Islet precursor cell (in vitro differentiated cells): ENCODE measurements at regions not wholly inside any gene's neighbourhood (a gene's known extent, or its start where the extent isn't known, plus 50 kb on each side); places are given as distances from the start of the nearest gene placed in this dataset.
"Not testable (repeated sequence)": the region's sequence is repeated elsewhere in the genome, so short reads cannot be mapped to it uniquely, and the experiment has no call there.

Source experiments
- DNase-seq: peaks from one replicate; pipeline ENCODE4 v3.0.0-alpha.2; 2018

DNA sequence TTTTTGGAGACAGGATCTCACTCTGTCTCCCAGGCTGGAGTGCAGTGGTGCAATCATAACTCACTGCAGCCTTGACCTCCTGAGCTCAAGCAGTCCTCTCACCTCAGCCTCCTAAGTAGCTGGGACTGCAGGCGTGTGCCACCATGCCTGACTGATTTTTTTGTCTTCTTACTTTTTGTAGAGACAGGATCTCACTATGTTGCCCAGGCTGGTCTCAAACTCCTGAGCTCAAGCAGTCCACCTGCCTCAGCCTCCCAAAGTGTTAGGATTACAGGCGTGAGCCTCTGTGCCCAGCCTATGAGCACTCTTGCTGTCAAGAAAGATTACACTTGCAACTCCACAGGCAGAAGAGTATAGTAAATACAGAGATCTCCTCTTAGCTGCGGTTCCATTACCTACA, 151.5 kb upstream of the SLC35G4 start:
- DNase-seq, result not testable (repeated sequence)

- DNase-seq, result no peak
Measured at GRCh38 chr18:11454040-11454439, 155.4 kb upstream of the SLC35G4 start.

GRCh38 chr18:11444169-11444568, 165.2 kb upstream of the SLC35G4 start:
- DNase-seq, result not testable (repeated sequence)

GRCh38 chr18:11437046-11437445, 172.3 kb upstream of the SLC35G4 start:
- DNase-seq, result no peak

- DNase-seq, result no peak
Measured at GRCh38 chr18:11432360-11432811, 177.0 kb upstream of the SLC35G4 start.

DNA sequence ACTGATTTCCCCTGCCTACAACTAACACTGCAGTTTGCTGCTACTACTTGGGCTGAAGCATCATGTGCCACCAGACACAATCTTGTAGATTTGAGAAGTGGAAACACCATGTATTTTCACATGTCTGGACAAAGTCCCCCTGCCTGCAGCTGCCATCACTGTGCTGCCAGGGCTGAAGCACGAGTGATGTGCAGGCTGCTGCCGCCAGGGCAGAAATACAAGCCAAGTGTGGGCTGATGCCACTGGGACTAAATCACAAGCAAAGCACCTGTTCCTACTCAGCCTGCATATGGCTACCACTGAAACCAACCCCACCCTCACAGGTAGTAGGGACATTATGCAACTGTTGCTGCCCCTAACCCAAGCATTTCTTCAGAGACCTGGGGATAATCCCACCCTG, 179.5 kb upstream of the SLC35G4 start:
- DNase-seq, result no peak

DNA sequence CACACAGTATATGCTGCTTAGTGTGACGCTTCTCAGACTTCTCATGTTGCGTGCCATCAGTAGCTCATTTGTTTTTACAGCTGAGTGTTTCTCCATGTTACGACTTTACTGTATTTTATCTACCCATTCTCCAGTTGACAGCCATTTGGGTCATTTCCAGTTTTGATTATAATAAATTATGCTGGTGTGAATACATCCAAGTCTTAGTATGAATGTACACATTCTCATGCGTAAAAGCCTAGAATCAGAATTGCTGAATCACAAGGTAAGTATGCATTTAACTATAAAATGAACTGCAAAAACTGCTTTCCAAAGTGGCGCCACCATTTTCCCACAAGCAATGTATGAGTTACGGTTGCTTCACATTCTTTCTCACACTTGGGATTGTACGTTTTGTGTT, 184.2 kb upstream of the SLC35G4 start:
- no peak for DNase-seq

DNA sequence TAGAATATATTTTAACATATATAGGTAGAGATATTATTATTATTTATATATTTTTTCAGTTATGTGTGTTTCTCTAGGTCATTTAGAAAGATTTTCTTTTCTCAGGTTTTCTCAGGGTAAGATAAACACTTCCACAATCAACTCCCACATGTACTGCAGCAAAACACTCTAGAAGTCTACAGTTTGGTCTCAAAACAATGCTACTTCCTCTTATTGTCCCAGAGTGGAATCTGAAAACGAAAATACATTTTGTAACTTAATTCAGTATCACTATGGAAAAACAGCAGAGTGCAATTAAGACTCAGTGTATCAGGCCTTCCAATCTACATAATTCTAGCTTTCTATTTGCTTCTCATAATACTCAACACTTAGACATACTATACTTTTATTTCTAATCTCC, 190.1 kb upstream of the SLC35G4 start:
- no peak for DNase-seq

GRCh38 chr18:11412811-11413210, 196.6 kb upstream of the SLC35G4 start:
- no peak for DNase-seq

DNA sequence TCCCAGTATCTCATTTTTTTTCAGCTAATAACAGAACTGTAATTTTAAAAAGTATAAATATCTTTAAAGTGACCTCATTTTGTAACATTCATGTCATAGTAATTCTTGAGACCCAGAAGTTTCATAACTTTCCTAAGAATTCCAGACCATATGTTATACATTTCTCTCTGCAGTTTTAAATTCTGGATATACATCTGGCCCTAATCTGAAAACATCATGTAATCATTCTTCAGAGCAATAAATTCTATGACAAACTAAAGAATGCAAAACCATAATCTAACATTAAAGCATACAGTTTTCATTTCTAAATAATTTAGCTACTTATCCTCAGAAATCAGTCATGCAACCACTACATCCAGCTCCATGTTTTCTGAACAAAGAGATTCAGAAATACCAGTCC, 198.3 kb upstream of the SLC35G4 start:
- DNase-seq, result no peak

DNA sequence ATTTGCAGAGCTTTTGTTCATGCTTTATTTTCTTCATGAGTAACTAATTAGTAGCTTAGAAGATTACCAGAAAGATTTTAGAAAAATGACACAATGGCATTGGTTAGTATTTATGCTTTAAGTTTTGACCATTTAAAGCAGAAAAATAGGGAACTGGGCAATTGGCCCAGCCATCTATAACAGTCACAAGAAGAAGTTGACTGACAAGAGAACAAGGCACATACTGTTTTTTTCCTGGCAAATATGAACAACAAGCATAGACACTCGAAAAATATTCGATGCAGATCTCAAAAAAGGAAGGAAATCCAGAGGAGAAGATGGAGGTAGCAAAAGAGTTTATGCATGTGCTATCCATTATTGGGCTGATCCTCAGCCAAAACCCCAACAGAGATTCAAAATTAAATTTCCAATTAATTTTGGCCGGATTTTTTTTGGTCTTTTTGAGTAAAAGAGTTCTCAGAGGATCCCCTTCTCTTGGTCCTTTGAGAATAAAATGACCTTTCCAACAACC, 200.8 kb upstream of the SLC35G4 start:
- no peak for DNase-seq

DNA sequence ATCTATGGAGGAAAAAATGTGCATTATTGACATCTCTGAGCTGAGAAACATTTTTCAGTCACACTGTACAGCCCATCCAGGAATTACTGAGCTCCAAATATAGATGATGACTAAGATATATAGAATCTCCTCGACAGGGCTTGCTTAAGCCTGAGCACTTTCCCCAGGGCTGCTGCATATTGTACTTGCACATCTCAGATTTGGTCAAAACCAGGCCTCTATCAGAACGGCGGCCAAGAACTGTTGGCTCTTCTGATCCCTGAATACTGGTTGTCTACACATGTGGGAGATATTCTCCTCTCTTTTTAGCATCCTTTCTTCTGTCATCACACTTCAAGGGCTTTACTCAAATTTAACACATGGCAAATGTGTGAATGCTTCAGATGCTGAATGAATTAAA, 201.5 kb upstream of the SLC35G4 start:
- DNase-seq, result no peak

- no peak for DNase-seq
Measured at GRCh38 chr18:11405804-11406203, 203.6 kb upstream of the SLC35G4 start.

DNA sequence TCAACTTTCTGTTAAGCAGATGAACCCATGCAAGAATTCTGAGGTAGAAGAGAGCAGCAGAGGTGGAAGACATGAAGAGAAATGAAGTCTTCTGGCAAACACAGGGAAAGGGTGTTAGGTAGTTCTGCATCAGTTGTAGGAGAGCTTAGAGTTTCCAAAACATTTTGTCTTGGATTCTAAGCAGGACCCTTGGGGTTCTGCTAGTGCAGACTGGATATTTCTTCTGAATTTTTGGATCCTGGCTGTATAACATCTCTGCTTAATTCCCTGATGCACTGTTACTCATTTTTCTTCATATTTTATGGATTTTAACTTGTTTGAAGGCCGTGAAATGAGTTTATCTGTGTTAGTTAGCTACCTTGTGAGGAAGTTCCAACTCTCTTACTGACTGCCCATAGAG, 208.7 kb upstream of the SLC35G4 start:
- no peak for DNase-seq

DNA sequence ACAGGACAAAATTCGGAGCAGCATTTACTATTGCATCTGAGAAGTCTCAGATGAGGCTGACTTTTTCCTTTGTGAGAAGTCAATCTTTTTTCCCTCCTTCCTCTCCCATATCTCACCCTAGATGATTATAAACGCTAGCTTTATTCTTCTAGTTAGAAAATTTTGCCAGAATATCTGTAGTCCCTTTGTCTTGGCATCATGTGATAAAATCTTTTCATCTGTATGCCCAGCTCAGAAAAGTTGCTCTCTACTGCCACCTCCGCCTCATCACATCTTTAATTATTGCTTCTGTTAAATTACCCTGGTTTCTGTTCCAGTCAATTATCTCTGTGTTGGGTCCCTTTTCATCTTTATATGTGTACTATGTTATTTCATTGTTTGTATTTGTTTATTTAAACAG, 210.8 kb upstream of the SLC35G4 start:
- DNase-seq, result no peak

- DNase-seq, result no peak
Measured at GRCh38 chr18:11392980-11393885, 216.2 kb upstream of the SLC35G4 start.

DNA sequence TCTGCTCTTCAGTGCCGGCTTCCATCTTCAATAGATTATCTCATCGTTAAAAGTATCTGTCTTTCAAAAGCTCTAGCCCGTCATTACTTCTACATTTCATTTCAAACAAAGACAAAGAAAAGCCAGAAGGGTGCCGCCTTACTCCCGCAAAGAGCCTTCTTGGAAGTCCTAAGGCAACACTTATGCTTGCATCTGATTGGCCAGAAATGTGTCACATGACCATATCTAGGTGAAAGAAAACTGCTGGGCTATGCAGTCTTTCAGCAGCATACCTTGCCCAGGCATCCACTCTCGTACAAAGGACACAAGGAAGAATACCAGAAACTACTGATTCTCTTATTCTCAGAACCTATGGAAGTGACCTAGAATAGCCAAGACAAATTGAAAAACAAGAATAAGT, 217.1 kb upstream of the SLC35G4 start:
- no peak for DNase-seq

DNA sequence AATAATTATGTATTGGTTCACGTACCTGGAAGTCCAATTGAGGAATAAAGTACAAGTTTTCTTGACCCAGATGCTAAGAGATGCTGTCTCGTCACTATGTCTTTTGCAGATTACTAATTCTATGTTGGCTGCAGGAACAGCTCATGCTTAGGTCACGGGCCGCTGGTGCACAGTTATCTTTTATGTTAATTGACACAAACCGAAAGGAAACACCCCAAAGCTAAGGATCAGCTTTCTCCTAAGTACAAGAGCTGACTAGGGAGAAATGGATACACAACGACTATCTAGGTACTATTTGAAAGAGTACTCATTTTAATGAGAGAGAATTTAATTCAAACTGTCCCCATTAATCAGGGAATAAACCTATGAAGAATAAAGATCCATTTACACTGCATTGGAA, 217.7 kb upstream of the SLC35G4 start:
- no peak for DNase-seq

DNA sequence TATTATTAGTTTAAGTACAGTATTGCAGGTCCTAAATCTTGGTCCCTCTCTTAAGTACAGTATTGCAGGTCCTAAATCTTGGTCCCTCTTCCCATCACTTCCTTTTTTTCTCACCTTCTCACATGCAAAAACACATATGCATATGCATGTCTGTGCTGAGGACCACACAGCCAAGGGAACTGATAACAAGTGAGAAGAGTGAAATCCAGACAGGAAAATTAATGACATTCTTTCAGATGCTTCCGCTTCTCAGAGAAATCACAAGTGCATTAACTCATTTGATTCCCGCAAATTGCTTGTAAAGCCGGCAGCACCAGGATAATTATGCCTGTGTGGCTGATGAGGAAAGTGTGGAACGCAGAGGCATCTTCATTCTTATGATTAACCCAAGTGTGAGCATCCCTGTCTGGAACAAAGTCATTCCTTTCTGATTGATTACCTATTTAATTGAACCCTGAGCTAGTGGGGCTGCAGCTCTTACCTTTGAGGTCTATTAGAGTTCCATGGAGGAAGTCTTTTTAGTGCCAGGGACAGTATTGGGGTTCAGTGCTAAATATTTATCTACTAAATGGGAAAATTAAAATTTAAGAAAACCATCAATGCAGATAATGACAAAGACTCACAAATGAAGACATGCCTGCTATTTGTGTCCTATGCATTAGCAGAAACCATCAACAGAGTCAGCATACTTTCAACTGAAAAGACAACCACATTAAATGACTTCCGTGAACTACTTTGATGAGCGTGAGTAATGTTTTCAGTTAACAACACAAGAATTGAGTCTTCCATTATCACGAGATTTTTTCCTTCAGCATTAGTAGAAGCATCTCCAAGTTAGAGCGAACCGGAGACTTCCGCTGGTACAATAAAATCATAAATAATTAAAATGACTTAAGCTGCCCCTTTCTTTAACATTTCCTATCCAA, 220.4 kb upstream of the SLC35G4 start:
- no peak for DNase-seq

GRCh38 chr18:11387880-11388279, 221.5 kb upstream of the SLC35G4 start:
- peak; percentile 69 for DNase-seq

GRCh38 chr18:11383381-11383780, 226.0 kb upstream of the SLC35G4 start:
- no peak for DNase-seq

- no peak for DNase-seq
Measured at GRCh38 chr18:11380968-11381367, 228.4 kb upstream of the SLC35G4 start.

DNA sequence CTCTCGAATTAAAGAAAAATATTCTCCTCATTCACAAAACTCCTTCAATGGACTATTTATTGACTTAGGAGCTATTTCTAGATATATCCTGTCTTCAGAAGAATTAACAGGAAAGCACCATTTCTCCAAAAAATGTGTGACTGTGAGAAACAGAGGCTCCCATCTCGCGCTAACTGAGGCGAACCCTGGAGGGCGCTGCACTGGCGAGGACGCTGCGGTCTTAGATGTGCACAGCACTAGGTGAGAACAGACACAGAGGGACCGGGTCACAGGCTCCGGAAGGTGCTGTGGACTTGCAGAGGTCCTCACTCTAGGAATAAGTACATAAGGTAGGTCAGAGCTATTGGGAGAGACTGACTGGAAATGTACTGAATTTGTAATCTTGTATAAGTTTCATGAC, 229.7 kb upstream of the SLC35G4 start:
- DNase-seq, result no peak
